ENCODE measurements at regions not wholly inside any gene's neighbourhood (a gene's known extent, or its start where the extent isn't known, plus 50 kb on each side); places are given as distances from the start of the nearest gene placed in this dataset.

DNA sequence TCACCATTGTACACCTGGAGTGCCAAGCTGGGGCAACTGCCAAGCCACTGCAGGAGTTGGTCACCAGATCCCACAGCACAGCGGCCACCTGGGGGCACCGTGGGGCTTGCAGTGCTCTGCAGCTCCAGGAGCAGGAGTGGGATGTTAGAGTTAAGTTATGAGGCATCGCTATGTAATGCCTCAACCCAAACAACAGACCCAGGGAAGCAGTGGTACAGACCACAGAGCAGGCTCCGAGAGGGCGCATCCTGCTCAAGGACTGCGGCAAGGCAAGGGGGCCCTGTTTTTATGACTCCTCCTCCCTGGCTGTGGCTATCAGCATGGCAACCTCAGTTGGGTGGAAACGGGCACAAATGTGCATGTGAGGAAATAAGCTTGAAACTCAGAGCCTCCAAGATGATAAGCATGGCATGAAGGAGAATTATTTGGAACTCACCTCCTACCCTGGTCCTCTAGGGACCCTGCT lies 63.1 kb downstream of the ARL6IP4 start (continued):
- TF ChIP-seq, protein P1, sequence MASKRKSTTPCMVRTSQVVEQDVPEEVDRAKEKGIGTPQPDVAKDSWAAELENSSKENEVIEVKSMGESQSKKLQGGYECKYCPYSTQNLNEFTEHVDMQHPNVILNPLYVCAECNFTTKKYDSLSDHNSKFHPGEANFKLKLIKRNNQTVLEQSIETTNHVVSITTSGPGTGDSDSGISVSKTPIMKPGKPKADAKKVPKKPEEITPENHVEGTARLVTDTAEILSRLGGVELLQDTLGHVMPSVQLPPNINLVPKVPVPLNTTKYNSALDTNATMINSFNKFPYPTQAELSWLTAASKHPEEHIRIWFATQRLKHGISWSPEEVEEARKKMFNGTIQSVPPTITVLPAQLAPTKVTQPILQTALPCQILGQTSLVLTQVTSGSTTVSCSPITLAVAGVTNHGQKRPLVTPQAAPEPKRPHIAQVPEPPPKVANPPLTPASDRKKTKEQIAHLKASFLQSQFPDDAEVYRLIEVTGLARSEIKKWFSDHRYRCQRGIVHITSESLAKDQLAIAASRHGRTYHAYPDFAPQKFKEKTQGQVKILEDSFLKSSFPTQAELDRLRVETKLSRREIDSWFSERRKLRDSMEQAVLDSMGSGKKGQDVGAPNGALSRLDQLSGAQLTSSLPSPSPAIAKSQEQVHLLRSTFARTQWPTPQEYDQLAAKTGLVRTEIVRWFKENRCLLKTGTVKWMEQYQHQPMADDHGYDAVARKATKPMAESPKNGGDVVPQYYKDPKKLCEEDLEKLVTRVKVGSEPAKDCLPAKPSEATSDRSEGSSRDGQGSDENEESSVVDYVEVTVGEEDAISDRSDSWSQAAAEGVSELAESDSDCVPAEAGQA (IDR thresholded peaks at IDR 0.05; ENCODE audit: low read depth): no peak
- TF ChIP-seq, protein P1 (CRISPR knock-in tag; IDR thresholded peaks at IDR 0.05; ENCODE audit: borderline replicate concordance): no peak
- TF ChIP-seq ZNF609 (CRISPR knock-in tag; IDR thresholded peaks at IDR 0.05; ENCODE audit: borderline replicate concordance): no peak
- 0 out of 2 replicates have a peak, but pooled peaks have one; percentile 39 for TF ChIP-seq CAMTA2 (CRISPR knock-in tag; IDR thresholded peaks at IDR 0.05; ENCODE audit: borderline replicate concordance)
- TF ChIP-seq HOXD1 (CRISPR knock-in tag; IDR thresholded peaks at IDR 0.05): no peak
- TF ChIP-seq MIER3 (CRISPR knock-in tag; IDR thresholded peaks at IDR 0.05; ENCODE audit: borderline replicate concordance): 0 out of 2 replicates have a peak, but pooled peaks have one; percentile 48
- TF ChIP-seq ZNF788 (CRISPR knock-in tag; IDR thresholded peaks at IDR 0.05; ENCODE audit: borderline replicate concordance): no peak
- TF ChIP-seq IKZF5 (CRISPR knock-in tag; IDR thresholded peaks at IDR 0.05): peak; percentile 36; the same call in 1 of the 2 replicates
- TF ChIP-seq ADNP (CRISPR knock-in tag; IDR thresholded peaks at IDR 0.05): no peak
- no peak for TF ChIP-seq SNAI1 (CRISPR knock-in tag; IDR thresholded peaks at IDR 0.05; ENCODE audit: borderline replicate concordance)
- TF ChIP-seq CREB3 (CRISPR knock-in tag; IDR thresholded peaks at IDR 0.05): no peak
- no peak for TF ChIP-seq ZNF296 (CRISPR knock-in tag; conservative IDR thresholded peaks at IDR 0.05)
- no peak for TF ChIP-seq GABPA (IDR thresholded peaks at IDR 0.05; ENCODE audit: low read depth, low read length)
- no peak for TF ChIP-seq GABPA (CRISPR knock-in tag; IDR thresholded peaks at IDR 0.05; ENCODE audit: low read depth)
- TF ChIP-seq SOX6 (IDR thresholded peaks at IDR 0.05): no peak
- TF ChIP-seq SOX6 (CRISPR knock-in tag; IDR thresholded peaks at IDR 0.05): peak; percentile 33; the same call in 1 of the 2 replicates
- no peak for TF ChIP-seq MBD4 (IDR thresholded peaks at IDR 0.05; ENCODE audit: borderline replicate concordance, low read length)
- no peak for TF ChIP-seq ZNF552 (CRISPR knock-in tag; IDR thresholded peaks at IDR 0.05; ENCODE audit: borderline replicate concordance)
- TF ChIP-seq BHLHE40 (IDR thresholded peaks at IDR 0.05; ENCODE audit: low read length): no peak

Measured in HepG2 (cell line).